ENCODE measurements at regions not wholly inside any gene's neighbourhood (a gene's known extent, or its start where the extent isn't known, plus 50 kb on each side); places are given as distances from the start of the nearest gene placed in this dataset.
A peak's percentile ranks its signal among the peaks of the same experiment; 100 is the strongest.
"Not testable (repeated sequence)": the region's sequence is repeated elsewhere in the genome, so short reads cannot be mapped to it uniquely, and the experiment has no call there.

DNA sequence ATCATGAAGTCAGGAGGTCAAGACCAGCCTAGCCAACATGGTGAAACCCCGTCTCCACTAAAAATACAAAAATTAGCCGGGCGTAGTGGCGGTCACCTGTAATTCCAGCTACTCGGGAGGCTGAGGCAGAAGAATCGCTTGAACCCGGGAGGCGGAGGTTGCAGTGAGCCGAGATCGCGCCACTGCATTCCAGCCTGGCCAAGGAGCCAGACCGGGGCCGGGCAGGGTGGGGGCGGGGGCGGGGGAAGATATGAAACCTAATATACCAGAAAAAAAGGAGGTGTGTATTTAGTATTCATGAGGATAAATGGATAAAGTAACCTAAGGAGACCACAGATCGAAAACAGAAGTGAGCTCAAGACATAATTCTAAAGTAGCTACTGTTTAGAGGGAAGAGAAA lies 186.5 kb upstream of the KCND2 start:
- DNase-seq (ENCODE audit: low spot score) = not testable (repeated sequence)

DNA sequence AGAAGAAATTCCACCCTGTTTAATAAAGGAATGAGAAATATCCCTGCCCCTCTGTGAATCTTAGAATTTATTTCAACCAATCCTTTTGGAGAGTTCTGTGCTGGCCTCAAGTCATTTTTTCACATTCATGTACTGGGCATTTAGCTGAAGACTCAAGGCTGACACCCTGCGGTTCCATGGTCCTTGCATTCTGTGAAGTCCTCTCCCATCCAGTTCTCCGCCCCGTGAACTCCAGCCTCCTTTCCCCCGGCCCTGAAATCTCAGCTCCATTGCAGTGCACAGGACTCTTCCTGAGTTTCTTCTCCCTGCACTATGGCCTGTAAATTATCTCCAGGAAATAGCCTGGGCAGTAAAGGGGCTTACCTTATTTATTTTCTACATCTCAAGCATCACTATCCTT lies 183.0 kb upstream of the KCND2 start:
- DNase-seq (ENCODE audit: low spot score) = peak; percentile 3

GRCh38 chr7:120091807-120092206 lies 181.2 kb upstream of the KCND2 start:
- no peak for DNase-seq (ENCODE audit: low spot score)

GRCh38 chr7:120097020-120097419 lies 176.0 kb upstream of the KCND2 start:
- no peak for DNase-seq (ENCODE audit: low spot score)

DNA sequence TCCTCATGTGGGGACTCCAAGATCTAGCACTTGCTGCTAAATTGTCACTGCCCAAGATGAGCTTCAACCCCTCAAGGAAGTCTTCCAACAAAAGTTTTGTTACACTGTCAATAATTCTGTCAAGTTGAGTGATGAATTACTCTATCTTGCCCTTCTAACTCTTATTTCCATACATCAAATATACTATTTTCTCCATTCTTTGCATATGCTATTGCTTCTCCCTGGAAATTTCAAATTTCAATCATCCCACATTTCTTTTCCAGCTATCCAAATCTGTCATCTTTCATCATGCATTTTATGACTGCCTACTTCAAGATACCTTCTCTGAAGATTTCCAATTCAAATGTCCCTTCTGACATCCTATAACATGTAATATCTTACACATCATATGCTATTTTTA lies 175.2 kb upstream of the KCND2 start:
- no peak for DNase-seq (ENCODE audit: low spot score)

- no peak for DNase-seq (ENCODE audit: low spot score)
These were observed 164.6 kb upstream of the KCND2 start for GRCh38 chr7:120108376-120108775.

GRCh38 chr7:120110169-120110568 lies 162.8 kb upstream of the KCND2 start:
- DNase-seq (ENCODE audit: low spot score) = no peak

DNA sequence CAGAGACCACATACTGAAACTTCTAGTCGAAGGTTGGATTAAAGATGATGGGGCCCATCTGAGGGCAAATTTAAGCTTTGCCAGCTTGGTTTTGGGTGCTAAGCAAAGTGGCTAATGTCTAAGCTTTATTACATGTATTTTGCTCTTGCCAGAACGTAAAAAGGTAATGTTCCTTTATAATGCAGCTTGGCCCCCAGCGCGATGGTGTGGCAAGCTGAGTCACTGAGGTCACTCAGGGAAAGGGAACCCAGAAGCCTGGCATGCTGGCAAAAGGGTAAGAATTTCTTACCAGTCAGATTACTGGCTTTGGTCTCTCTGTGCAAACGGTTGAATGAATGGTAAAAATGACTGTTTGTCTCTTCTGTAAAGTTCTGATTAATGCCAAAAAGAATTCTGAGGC lies 158.3 kb upstream of the KCND2 start:
- no peak for DNase-seq (ENCODE audit: low spot score)

DNA sequence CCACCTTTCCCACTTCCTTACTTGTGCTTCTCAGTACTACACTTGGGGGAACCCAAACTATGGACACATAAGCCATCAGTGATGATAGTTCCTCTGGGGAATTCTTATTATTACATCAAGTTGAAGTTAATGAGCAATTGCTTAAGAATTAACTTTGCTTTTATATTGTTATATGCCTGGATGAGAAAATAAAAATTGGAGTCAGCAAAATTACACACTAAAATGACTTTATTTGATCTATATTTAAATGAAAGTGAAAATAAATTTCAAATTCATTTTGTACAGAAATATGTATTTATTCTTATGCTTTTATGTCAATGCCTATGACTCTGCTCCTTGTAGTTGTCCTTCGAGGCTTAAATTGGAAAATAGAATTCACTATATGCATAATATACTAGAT lies 149.4 kb upstream of the KCND2 start:
- DNase-seq (ENCODE audit: low spot score) = no peak

DNA sequence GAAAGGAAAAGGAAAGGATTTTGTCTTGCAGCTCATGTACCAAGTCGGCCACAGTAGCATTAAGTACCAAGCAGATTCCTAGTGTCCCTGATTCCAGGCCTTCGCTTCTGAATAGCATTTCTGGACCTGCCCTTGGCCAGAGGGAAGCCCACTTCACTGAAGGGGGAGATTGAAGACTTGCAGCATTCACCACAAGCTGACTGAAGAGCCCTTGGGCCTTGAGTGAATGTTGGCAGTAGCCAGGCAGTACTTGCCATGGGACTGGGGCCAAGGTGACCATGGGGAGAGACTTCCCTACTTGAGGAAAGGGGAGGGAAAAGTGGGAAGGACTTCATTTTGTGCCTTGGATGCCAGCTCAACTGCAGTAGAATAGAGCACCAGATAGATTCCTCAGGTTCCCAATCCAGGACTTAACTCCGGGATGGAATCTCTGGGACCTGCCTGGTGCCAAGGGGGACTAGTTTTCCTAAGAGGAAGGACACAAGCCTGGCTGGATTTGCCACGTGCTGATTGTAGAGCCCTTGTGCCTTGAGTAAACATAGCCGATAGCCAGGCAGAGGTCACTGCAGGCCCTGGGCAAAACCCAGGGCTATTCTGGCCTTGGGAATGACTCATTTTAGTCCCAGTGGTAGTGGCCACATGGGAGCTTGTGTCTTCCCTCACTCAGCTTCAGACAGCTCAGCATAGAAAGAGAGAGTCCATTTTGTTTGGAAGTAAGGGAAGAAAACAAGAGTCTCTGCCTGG lies 141.7 kb upstream of the KCND2 start:
- no peak for DNase-seq (ENCODE audit: low spot score)

DNA sequence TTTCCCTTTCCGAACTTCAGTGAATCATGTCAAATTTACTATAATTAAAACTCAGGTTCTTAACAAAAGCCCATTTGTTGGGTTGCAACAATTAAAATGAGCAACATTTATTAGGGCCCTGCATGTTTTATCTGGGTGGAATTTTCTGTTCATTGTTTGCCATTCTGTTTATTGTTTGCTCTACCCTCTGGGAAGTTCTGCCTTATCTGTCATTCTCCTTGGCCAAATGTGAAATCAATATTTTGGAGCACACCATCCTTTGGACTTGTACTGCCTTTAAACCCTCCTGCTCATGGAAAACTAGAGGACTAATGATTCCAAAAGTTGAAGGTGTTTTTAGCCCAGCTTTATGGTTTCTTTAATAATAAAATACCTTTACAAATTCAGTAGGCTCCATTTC lies 134.5 kb upstream of the KCND2 start:
- DNase-seq (ENCODE audit: low spot score) = no peak

DNA sequence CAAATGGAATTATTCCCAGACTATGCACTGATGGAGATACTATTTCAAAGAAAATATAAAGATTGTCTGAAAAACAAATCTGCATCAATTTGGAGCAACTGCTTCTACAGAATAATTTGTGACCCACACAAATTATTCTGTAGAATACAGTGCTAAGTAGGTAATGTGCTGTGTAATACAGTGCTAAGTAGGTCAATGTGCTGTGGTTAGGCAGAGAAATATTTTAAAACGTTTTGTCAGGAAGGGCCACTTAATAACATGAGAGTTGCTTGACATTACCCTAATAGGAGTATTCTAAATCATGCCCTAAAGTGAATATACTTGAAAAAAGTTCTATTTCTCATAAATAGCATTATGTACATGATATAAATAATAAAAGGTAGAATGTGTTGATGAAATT lies 116.5 kb upstream of the KCND2 start:
- DNase-seq (ENCODE audit: low spot score) = no peak

DNA sequence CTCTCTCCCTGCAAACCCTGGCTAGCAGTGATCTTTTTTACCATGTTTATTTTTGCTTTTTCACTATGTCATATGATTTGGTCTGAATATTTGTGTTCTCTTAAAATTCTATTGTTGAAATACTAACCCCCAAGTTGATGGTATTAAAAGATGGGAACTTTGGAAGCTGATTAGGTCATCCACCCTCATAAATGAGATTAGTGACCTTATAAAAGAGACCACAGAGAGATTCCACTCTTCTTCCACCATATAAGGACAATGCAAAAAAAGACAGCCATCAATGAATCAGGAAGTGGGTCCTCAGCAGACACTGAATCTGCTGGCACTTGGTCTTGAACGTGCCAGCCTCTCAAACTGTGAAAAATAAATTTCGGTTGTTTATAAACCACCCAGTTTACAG lies 112.8 kb upstream of the KCND2 start:
- DNase-seq (ENCODE audit: low spot score) = no peak

- DNase-seq (ENCODE audit: low spot score) = no peak
These were observed 109.5 kb upstream of the KCND2 start for GRCh38 chr7:120163449-120163848.

DNA sequence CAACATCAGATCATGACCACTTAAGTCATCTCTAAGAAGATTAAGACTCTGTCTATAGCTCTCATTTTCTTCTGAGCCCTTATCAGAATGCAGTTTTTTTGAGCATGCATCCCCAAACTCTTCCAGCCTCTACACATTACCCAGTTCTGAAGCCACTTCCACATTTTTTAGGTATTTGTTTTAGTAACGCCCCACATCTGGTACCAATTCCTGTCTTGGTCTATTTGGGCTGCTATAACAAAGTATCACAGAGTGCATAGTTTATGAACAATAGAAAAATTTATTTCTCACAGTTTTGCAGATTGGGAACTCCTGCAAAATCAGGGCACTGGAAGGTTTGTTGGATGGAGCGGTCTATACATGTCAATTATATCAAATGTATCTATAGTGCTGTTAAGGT lies 107.7 kb upstream of the KCND2 start:
- no peak for DNase-seq (ENCODE audit: low spot score)

GRCh38 chr7:120168066-120168465 lies 104.9 kb upstream of the KCND2 start:
- DNase-seq (ENCODE audit: low spot score) = no peak

- DNase-seq (ENCODE audit: low spot score) = no peak
These were observed 102.8 kb upstream of the KCND2 start for GRCh38 chr7:120169996-120170783.

GRCh38 chr7:120170834-120171233 lies 102.1 kb upstream of the KCND2 start:
- DNase-seq (ENCODE audit: low spot score) = no peak

- no peak for DNase-seq (ENCODE audit: low spot score)
These were observed 101.6 kb upstream of the KCND2 start for GRCh38 chr7:120171406-120171805.

DNA sequence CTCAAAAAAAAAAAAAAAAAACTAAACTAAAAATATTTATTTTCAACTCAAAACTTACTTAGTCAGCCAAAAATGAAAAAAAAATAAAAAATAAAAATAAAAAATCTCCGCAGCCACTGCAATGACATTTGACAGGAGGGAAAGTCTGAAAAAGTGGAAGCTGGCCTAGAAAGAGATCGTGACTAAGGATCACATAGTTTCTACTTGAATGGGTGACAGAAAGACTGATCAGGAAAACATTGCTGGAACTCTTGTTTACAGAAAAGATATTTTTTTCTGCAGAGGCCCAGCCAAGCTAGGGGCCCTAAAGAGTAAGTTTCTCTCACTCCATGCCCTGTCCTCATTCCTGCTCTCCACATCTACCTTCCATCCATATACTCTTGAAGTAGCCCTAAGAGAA lies 92.8 kb upstream of the KCND2 start:
- DNase-seq (ENCODE audit: low spot score) = no peak

- DNase-seq (ENCODE audit: low spot score) = no peak
These were observed 91.5 kb upstream of the KCND2 start for GRCh38 chr7:120181499-120181898.

GRCh38 chr7:120184866-120185265 lies 88.1 kb upstream of the KCND2 start:
- DNase-seq (ENCODE audit: low spot score) = no peak

DNA sequence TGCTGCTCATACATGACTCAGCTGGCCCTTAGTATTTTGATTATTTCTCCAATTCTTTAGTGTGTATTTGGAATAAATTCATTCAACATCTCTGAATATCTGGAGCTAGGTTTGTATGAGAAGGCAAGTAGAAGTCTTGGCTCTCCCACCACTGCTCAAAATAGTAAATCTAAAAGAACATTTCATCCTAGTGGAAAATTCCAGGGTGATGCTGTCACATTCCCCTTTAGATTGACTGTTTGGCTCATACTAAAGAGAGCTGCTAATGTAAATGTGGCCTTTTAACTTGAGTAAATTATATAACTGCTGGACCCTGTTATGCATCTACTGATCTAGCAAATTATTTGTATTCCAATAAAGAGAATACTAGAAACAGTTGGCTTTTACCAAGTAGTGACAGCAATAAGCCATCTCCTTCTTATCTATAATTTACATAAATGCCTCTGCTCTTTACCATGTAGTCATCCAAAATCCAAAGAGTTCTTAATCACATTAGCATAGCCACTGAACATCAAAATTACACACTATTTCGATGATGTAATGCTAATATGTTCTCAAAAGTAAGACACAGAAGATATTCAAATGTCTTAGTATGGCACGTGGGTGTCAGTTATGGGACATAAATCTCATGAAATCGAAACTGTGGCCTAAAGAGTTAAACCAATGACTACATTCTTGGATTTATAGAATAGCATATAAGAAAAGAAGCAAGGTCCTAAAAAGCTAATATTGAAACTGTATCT lies 86.9 kb upstream of the KCND2 start:
- DNase-seq (ENCODE audit: low spot score) = no peak

Data from COLO829 (cell line).